GM20000 (cell line): ENCODE measurements at regions not wholly inside any gene's neighbourhood (a gene's known extent, or its start where the extent isn't known, plus 50 kb on each side); places are given as distances from the start of the nearest gene placed in this dataset.

Source experiments
- DNase-seq: peaks from one replicate; pipeline ENCODE4 v3.0.0; 2012; ENCODE audit warnings: low spot score
- CTCF ChIP-seq: IDR thresholded peaks from 2 replicates; pipeline ENCODE4 v1.5.1; 2012; ENCODE audit warnings: mild to moderate bottlenecking, control low read depth; ENCODE audit errors: extremely low read depth, missing control alignments

GRCh38 chr3:163577271-163577670, 1501.0 kb downstream of the SI start:
- no peak for TF ChIP-seq CTCF
- no peak for DNase-seq

GRCh38 chr3:163576314-163576713, 1502.0 kb downstream of the SI start:
- no peak for TF ChIP-seq CTCF

GRCh38 chr3:163573324-163573723, 1505.0 kb downstream of the SI start:
- TF ChIP-seq CTCF, result no peak
- no peak for DNase-seq

More at GRCh38 chr3:163576314-163576713, 1502.0 kb downstream of the SI start:
- no peak for DNase-seq

GRCh38 chr3:163572856-163573255, 1505.4 kb downstream of the SI start:
- DNase-seq, result no peak
- no peak for TF ChIP-seq CTCF

DNA sequence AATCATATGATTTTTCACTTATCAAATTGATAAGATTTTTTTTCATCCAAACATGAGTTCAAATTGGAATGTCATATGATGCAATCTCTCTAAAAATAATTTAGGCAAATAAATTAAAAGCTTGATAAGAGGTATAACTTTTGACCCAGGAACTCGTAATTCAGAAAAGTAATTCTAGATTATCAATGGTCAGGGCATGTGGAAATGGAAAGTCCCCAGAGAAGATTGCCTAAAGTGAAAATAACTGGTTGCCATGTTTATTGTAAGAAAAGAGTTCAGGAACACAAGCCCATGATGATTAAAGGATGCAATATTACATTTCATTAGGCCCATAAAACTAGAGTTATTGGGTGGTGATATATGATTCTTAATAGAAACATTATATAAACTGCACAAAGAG, 1514.8 kb downstream of the SI start:
- TF ChIP-seq CTCF, result no peak
- DNase-seq, result no peak

- DNase-seq, result no peak
- TF ChIP-seq CTCF, result no peak
Measured at GRCh38 chr3:163562625-163563024, 1515.7 kb downstream of the SI start.

GRCh38 chr3:163561151-163561550, 1517.1 kb downstream of the SI start:
- TF ChIP-seq CTCF, result no peak
- DNase-seq, result no peak

DNA sequence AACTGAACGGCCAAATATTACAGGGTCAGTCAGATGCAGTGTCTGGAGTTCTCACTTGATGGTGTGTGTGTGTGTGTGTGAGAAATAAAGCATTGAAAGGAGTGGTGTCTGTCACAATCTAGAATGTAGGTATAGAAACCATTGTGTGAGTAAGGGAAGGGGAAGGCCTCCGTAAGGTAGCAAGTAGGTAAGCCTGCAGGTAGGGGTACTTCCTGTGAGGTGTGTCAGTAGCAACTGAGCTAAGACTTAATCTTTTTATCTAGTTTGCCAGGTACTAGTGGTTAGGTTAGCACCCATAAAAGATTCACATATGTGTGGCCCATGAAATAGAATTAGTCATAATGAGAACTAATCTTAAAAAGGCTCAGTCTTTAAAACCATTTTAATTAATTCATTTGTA, 1517.8 kb downstream of the SI start:
- DNase-seq, result no peak
- no peak for TF ChIP-seq CTCF
